ENCODE measurements at regions not wholly inside any gene's neighbourhood (a gene's known extent, or its start where the extent isn't known, plus 50 kb on each side); places are given as distances from the start of the nearest gene placed in this dataset.

DNA sequence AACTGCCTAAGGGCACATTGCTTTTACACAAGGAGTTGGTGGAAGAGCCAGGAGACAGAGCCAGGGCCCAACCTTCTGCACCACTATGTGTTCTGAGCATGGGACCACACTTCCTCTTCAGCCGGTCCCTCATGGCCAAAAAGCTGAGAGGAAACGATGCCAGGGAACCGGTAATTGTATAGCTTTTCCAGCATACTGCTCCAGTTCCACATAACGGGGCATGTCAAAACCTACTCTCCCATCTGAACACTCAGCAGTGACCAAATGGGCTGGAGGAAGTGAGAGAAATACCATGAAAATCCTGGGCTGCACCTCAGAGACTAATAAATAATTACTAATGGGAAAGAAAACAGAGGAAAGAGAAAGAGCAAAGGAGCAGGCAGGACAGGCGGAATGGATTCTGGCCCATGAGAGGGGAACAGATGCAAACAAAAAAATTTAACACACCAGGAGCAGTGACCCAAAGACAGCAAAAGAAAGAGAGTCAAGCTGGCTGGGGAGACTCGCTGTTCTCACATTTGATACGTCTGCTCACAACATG lies 52.0 kb upstream of the BMP2 start:
- Histone ChIP-seq H3K36me3 (ENCODE audit: low read depth) (no peaks in the 10 kb centered on the region), H3K4me1 (ENCODE audit: insufficient read depth, poor library complexity, severe bottlenecking) (peaks cover 20% of the 10 kb centered on the region), H3K27ac (ENCODE audit: poor library complexity, severe bottlenecking) (no peak overlapping the region), H3K27me3 (ENCODE audit: insufficient read depth, poor library complexity, severe bottlenecking) (no peaks in the 10 kb centered on the region), H3K4me3 (ENCODE audit: severe bottlenecking) (no peak overlapping the region), H3K9me3 (ENCODE audit: severe bottlenecking) (no peaks in the 10 kb centered on the region)
- TF ChIP-seq, protein P1, sequence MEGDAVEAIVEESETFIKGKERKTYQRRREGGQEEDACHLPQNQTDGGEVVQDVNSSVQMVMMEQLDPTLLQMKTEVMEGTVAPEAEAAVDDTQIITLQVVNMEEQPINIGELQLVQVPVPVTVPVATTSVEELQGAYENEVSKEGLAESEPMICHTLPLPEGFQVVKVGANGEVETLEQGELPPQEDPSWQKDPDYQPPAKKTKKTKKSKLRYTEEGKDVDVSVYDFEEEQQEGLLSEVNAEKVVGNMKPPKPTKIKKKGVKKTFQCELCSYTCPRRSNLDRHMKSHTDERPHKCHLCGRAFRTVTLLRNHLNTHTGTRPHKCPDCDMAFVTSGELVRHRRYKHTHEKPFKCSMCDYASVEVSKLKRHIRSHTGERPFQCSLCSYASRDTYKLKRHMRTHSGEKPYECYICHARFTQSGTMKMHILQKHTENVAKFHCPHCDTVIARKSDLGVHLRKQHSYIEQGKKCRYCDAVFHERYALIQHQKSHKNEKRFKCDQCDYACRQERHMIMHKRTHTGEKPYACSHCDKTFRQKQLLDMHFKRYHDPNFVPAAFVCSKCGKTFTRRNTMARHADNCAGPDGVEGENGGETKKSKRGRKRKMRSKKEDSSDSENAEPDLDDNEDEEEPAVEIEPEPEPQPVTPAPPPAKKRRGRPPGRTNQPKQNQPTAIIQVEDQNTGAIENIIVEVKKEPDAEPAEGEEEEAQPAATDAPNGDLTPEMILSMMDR (IDR thresholded peaks at IDR 0.05; ENCODE audit: poor library complexity, severe bottlenecking) = no peak
- DNase-seq (ENCODE audit: low spot score) = no peak
- no peak for ATAC-seq (ENCODE audit: low read depth)

- ATAC-seq (ENCODE audit: low read depth) (no peak; the same call in 2 of the 3 replicates), DNase-seq (ENCODE audit: low spot score) (peak; percentile 75)
- no peaks in the 10 kb centered on the region for H3K9me3 ChIP-seq (ENCODE audit: severe bottlenecking)
- TF ChIP-seq, protein P1 (IDR thresholded peaks at IDR 0.05; ENCODE audit: poor library complexity, severe bottlenecking) = no peak
- H3K27me3 ChIP-seq (ENCODE audit: insufficient read depth, poor library complexity, severe bottlenecking) = no peaks in the 10 kb centered on the region
- H3K36me3 ChIP-seq (ENCODE audit: low read depth) = no peaks in the 10 kb centered on the region
- no peak overlapping the region for H3K4me3 ChIP-seq (ENCODE audit: severe bottlenecking)
- no peak overlapping the region for H3K27ac ChIP-seq (ENCODE audit: poor library complexity, severe bottlenecking)
- H3K4me1 ChIP-seq (ENCODE audit: insufficient read depth, poor library complexity, severe bottlenecking) = peaks cover 29% of the 10 kb centered on the region
Observed at GRCh38 chr20:6714279-6714711, 53.2 kb upstream of the BMP2 start.

GRCh38 chr20:6711951-6712649 lies 55.4 kb upstream of the BMP2 start:
- no peaks in the 10 kb centered on the region for H3K27me3 ChIP-seq (ENCODE audit: insufficient read depth, poor library complexity, severe bottlenecking)
- H3K9me3 ChIP-seq (ENCODE audit: severe bottlenecking) = no peaks in the 10 kb centered on the region
- H3K36me3 ChIP-seq (ENCODE audit: low read depth) = no peaks in the 10 kb centered on the region
- TF ChIP-seq, protein P1 (IDR thresholded peaks at IDR 0.05; ENCODE audit: poor library complexity, severe bottlenecking) = no peak
- no peak overlapping the region for H3K4me3 ChIP-seq (ENCODE audit: severe bottlenecking)
- no peak overlapping the region for H3K27ac ChIP-seq (ENCODE audit: poor library complexity, severe bottlenecking)
- H3K4me1 ChIP-seq (ENCODE audit: insufficient read depth, poor library complexity, severe bottlenecking) = peaks cover 44% of the 10 kb centered on the region
- ATAC-seq (ENCODE audit: low read depth) = peak; percentile 44
- DNase-seq (ENCODE audit: low spot score) = no peak

- TF ChIP-seq, protein P1 (IDR thresholded peaks at IDR 0.05; ENCODE audit: poor library complexity, severe bottlenecking) = no peak
- no peak for DNase-seq (ENCODE audit: low spot score)
- H3K4me1 ChIP-seq (ENCODE audit: insufficient read depth, poor library complexity, severe bottlenecking) = peaks cover 63% of the 10 kb centered on the region
- no peaks in the 10 kb centered on the region for H3K36me3 ChIP-seq (ENCODE audit: low read depth)
- no peak overlapping the region for H3K4me3 ChIP-seq (ENCODE audit: severe bottlenecking)
- ATAC-seq (ENCODE audit: low read depth) = no peak
- no peaks in the 10 kb centered on the region for H3K9me3 ChIP-seq (ENCODE audit: severe bottlenecking)
- H3K27ac ChIP-seq (ENCODE audit: poor library complexity, severe bottlenecking) = peak overlapping the region; percentile 68
- H3K27me3 ChIP-seq (ENCODE audit: insufficient read depth, poor library complexity, severe bottlenecking) = no peaks in the 10 kb centered on the region
Observed at GRCh38 chr20:6709910-6710595, 57.4 kb upstream of the BMP2 start.

Measured in RWPE2 (cell line).